Caco-2 (cell line): ENCODE measurements at regions not wholly inside any gene's neighbourhood (a gene's known extent, or its start where the extent isn't known, plus 50 kb on each side); places are given as distances from the start of the nearest gene placed in this dataset.

Source experiments
- BruUV-seq: library from RNA; stranded (reverse); fragments of 400-500 nt; replicated peaks from 2 replicates; lab custom pipeline; 2021; lab: Mats Ljungman, UMichigan
- CTCF ChIA-PET: fragments of 300-600 bp; sonication (Branson Sonifier 250); formaldehyde crosslinking; loops from one replicate; lab custom pipeline; 2022; ENCODE audit warnings: antibody characterized with exemption; lab: Charles Lee
- POLR2A ChIA-PET: fragments of 300-600 bp; sonication (Branson Sonifier 250); formaldehyde crosslinking; loops from one replicate; lab custom pipeline; 2022; ENCODE audit warnings: antibody characterized with exemption; lab: Charles Lee
- DNase-seq, 2 experiments: peaks; one replicate each; pipeline versions ENCODE4 v3.0.0 to v3.0.0-alpha.2; 2020 to 2022
- H3K27me3 ChIP-seq: replicated peaks from 2 replicates; pipeline ENCODE4 v1.6.0; 2011; ENCODE audit warnings: low read length; ENCODE audit not compliant: control insufficient read depth, insufficient read depth
- H3K36me3 ChIP-seq: 2 replicates; pipeline ENCODE4 v1.5.1; 2011; ENCODE audit warnings: low read length; ENCODE audit not compliant: control insufficient read depth, insufficient read depth
- H3K4me1 ChIP-seq: fragments of 250-450 bp; sonication (Bioruptor Pico); 2 replicates; pipeline ENCODE4 v1.5.1; 2020; ENCODE audit warnings: mild to moderate bottlenecking
- H3K4me3 ChIP-seq: 2 replicates; pipeline ENCODE4 v1.5.1; 2011; ENCODE audit warnings: low read depth, mild to moderate bottlenecking, control low read depth, low read length
- H3K9me3 ChIP-seq: fragments of 250-450 bp; sonication (Bioruptor Pico); 2 replicates; pipeline ENCODE4 v1.5.1; 2020; ENCODE audit warnings: mild to moderate bottlenecking, moderate library complexity
- H3K27ac Mint-ChIP-seq: one replicate; pipeline ENCODE4 v1.8.0; 2022; ENCODE audit warnings: mixed read lengths; ENCODE audit not compliant: unreplicated experiment
- H3K27me3 Mint-ChIP-seq: one replicate; pipeline ENCODE4 v1.8.0; 2022; ENCODE audit warnings: mixed read lengths; ENCODE audit not compliant: insufficient read depth, unreplicated experiment
- H3K36me3 Mint-ChIP-seq: one replicate; pipeline ENCODE4 v1.8.0; 2022; ENCODE audit warnings: mild to moderate bottlenecking, mixed read lengths; ENCODE audit not compliant: insufficient read depth, unreplicated experiment
- H3K4me1 Mint-ChIP-seq: one replicate; pipeline ENCODE4 v1.8.0; 2022; ENCODE audit warnings: low read depth, mixed read lengths; ENCODE audit not compliant: unreplicated experiment
- H3K4me3 Mint-ChIP-seq: one replicate; pipeline ENCODE4 v1.8.0; 2022; ENCODE audit warnings: mild to moderate bottlenecking, moderate library complexity, mixed read lengths; ENCODE audit not compliant: unreplicated experiment
- H3K9me3 Mint-ChIP-seq: one replicate; pipeline ENCODE4 v1.8.0; 2022; ENCODE audit warnings: mixed read lengths; ENCODE audit not compliant: unreplicated experiment
- CTCF ChIP-seq, 2 experiments: fragments of 200-600 bp in 1 of 2; IDR thresholded peaks; 1 replicate in 1 of 2; 2 replicates in 1 of 2; pipeline versions ENCODE4 v1.5.1 to v1.8.0; 2011 to 2022; ENCODE audit warnings: antibody characterized with exemption in 1 of 2, control low read depth in 1 of 2, inconsistent platforms in 1 of 2, low read depth in 1 of 2, low read length in 1 of 2, mild to moderate bottlenecking in 1 of 2, moderate library complexity in 1 of 2; ENCODE audit not compliant: insufficient read depth in 1 of 2, severe bottlenecking in 1 of 2, unreplicated experiment in 1 of 2
- intact Hi-C: fragments of 100-400 bp; cut with micrococcal nuclease; formaldehyde crosslinking; loops from one replicate; pipeline ENCODE4 v1.10.0; 2022; ENCODE audit not compliant: unreplicated experiment

DNA sequence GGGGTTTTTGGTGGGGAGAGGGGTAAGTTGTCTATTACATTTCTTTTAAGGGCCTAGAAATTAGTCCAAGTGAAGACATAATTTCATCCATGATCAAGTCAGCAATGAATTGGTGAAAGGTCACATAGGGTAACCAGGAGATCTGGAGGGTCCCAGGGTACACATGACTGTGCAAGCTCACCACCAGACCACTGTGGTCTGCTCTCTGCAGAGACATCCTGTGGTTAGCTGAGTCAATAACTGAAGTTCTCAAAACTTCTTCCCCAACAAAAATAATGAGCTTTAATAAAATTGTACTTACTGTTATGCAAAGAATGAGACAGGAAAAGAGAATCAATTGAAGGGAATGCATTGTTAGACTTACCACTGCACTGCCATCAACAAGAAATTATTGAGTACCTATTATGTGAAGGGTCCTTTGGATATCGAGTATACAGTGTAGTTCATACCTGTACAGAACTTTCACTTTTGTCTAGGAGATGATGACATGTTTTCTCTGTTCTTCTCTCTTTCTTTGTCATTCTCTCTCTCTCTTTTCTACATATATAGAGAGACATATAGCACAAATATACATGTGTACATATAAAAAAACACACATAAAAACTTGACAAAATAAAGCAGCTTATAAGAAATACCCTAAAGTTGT lies 209.8 kb downstream of the GJA1 start:
- POLR2A ChIA-PET: no interaction called here
- H3K4me1 ChIP-seq: no peaks in the 10 kb centered on the region; the same call in 1 of the 2 replicates

DNA sequence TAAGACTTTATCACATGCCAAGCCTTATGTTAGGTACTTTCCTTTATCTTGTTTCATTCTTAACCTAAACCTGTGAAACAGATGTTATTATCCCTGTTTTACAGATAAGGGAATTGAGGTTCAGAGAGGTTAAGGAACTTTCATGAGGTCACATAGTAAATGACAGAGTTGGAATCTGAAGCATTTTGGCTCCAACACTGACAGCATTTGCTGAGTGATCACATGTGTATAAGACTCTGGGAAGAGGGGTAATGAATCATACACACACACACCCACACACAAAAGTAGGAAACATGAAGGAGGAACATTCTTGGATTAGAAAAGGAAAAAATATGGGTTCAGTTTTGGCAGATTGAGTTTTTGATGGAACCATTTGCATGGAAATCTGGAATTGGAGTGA lies 212.5 kb downstream of the GJA1 start:
- peaks cover 11% of the 10 kb centered on the region for H3K4me1 Mint-ChIP-seq
- no peaks in the 10 kb centered on the region; the same call in 1 of the 2 replicates for H3K4me1 ChIP-seq
- H3K27me3 ChIP-seq: no peaks in the 10 kb centered on the region
- H3K4me3 Mint-ChIP-seq: no peak overlapping the region
- DNase-seq: no peak
- no TSS peak for BruUV-seq
- H3K27me3 Mint-ChIP-seq: no peaks in the 10 kb centered on the region
- peaks cover 5% of the 10 kb centered on the region for H3K9me3 Mint-ChIP-seq
- no peaks in the 10 kb centered on the region for H3K36me3 ChIP-seq
- H3K27ac Mint-ChIP-seq: no peak overlapping the region
- intact Hi-C loops: no loop called here
- H3K9me3 ChIP-seq: no peaks in the 10 kb centered on the region
- no peak overlapping the region for H3K4me3 ChIP-seq
- POLR2A ChIA-PET: no interaction called here
- H3K36me3 Mint-ChIP-seq: no peaks in the 10 kb centered on the region
- no peak for TF ChIP-seq CTCF (IDR thresholded peaks at IDR 0.05; ENCODE audit: insufficient read depth in 1 of 2, low read depth in 1 of 2, low read length in 1 of 2, severe bottlenecking in 1 of 2, unreplicated experiment in 1 of 2)
- CTCF ChIA-PET: no interaction called here

More for the DNA sequence above, 209.8 kb downstream of the GJA1 start:
- Histone ChIP-seq H3K27me3 (no peaks in the 10 kb centered on the region), H3K36me3 (no peaks in the 10 kb centered on the region), H3K4me3 (no peak overlapping the region), H3K9me3 (no peaks in the 10 kb centered on the region)
- DNase-seq: no peak
- BruUV-seq: no TSS peak
- Mint-ChIP-seq H3K36me3 (no peaks in the 10 kb centered on the region), H3K27me3 (no peaks in the 10 kb centered on the region), H3K27ac (no peak overlapping the region), H3K4me1 (peaks cover 11% of the 10 kb centered on the region), H3K9me3 (peaks cover 5% of the 10 kb centered on the region), H3K4me3 (no peak overlapping the region)
- no peak for TF ChIP-seq CTCF (IDR thresholded peaks at IDR 0.05; ENCODE audit: insufficient read depth in 1 of 2, low read depth in 1 of 2, low read length in 1 of 2, severe bottlenecking in 1 of 2, unreplicated experiment in 1 of 2)
- CTCF ChIA-PET: no interaction called here
- intact Hi-C loops: no loop called here

DNA sequence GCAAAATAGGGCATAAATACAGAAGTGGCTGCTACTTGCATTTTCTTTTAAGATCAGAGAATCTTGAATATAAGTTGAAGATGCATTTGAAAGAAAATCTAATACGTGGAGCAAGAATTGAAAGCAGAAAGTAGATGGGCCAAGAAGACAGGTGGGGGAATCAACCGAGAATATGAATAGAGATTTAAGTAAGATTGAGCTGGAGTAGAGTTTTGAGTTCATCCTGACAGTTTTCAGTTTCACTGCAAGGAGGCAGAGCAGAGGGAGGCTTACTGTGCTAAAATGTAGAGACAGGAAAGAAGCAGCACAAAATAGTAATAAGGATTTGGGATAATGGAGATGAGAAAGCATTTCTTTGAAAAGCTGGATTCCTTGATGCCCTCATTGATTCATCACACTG lies 214.5 kb downstream of the GJA1 start:
- POLR2A ChIA-PET: no interaction called here
- no TSS peak for BruUV-seq
- Histone ChIP-seq H3K4me1 (no peaks in the 10 kb centered on the region; the same call in 1 of the 2 replicates), H3K36me3 (no peaks in the 10 kb centered on the region), H3K27me3 (no peaks in the 10 kb centered on the region), H3K9me3 (no peaks in the 10 kb centered on the region), H3K4me3 (no peak overlapping the region)
- peaks cover 5% of the 10 kb centered on the region for H3K9me3 Mint-ChIP-seq
- intact Hi-C loops: no loop called here
- no peak for TF ChIP-seq CTCF (IDR thresholded peaks at IDR 0.05; ENCODE audit: insufficient read depth in 1 of 2, low read depth in 1 of 2, low read length in 1 of 2, severe bottlenecking in 1 of 2, unreplicated experiment in 1 of 2)
- peaks cover 11% of the 10 kb centered on the region for H3K4me1 Mint-ChIP-seq
- H3K36me3 Mint-ChIP-seq: no peaks in the 10 kb centered on the region
- no peak overlapping the region for H3K4me3 Mint-ChIP-seq
- no peak overlapping the region for H3K27ac Mint-ChIP-seq
- DNase-seq: no peak
- CTCF ChIA-PET: no interaction called here
- H3K27me3 Mint-ChIP-seq: no peaks in the 10 kb centered on the region
